Stimulated activated naive CD8-positive, alpha-beta T cell treated with anti-CD3 and anti-CD28 coated beads, Interleukin-15, Interleukin-2, amounts not matched to agents 100 U/mL and 50 U/mL, for 24 hours (primary cell): ENCODE measurements at regions not wholly inside any gene's neighbourhood (a gene's known extent, or its start where the extent isn't known, plus 50 kb on each side); places are given as distances from the start of the nearest gene placed in this dataset.

Experiments
- ATAC-seq: fragments of 150-1000 bp; cut with Tn5 transposase; one replicate; pipeline ENCODE4 v1.10.0; 2021
- DNase-seq: peaks from one replicate; pipeline ENCODE4 v3.0.0; 2021

DNA sequence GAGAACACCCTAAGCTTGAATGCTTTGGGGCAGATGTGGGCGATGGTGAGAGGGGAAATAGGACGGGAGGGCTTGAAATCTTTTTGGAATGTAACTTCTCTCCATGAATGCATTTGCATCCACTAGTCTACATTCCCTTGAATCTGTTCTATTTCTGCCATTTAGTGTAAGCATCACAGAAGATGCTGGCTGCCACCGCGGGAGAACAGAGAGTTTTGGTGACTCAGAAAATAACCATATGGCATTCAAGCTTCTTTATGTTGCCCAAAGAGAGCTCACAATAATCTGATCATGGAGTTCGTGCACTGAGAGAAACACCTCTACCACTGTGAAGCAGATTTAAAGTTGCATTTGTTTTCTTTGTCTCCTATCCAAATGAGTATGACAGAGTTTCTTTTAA, 52.6 kb upstream of the OTX2 start:
- DNase-seq, result no peak
- no peak for ATAC-seq

DNA sequence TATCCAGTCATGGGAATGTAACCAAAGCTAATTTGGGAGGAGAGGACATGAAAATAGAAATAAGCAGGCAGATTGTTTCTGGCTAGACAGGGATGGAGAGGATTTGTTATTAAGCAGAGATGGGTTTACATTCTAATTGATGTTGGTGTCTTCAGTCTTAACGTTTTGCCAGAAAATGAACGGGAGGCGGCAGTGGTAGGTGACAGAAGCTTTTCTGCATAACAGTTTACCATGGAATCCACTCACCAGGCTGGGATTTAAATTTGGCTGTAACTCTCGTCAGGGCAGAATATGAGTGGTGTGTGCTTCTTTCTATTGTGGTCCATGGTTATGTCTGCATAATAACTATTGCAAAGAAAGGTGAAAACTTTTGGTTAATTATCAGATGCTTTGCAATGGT, 50.2 kb upstream of the OTX2 start:
- ATAC-seq, result no peak

More for the DNA sequence above, 50.2 kb upstream of the OTX2 start:
- no peak for DNase-seq
